Tibial nerve (tissue), 4 donors: ENCODE measurements at regions not wholly inside any gene's neighbourhood (a gene's known extent, or its start where the extent isn't known, plus 50 kb on each side); places are given as distances from the start of the nearest gene placed in this dataset.
A peak's percentile ranks its signal among the peaks of the same experiment; 100 is the strongest.

Experiments used
- DNase-seq, 2 donors: peaks; one replicate each; pipeline ENCODE4 v3.0.0-alpha.2; 2019; ENCODE audit warnings: low spot score in 2 of 2
- H3K27ac ChIP-seq, 4 donors: fragments of 200-600 bp; sonication (generic) in 3 of 4; one replicate each; pipeline ENCODE4 v1.5.1; 2017 to 2019; ENCODE audit warnings: mild to moderate bottlenecking in 1 of 4
- H3K27me3 ChIP-seq, 2 donors: fragments of 200-600 bp; sonication (generic) in 1 of 2; one replicate each; pipeline versions ENCODE4 v1.5.1 to v1.6.0; 2017 to 2019
- H3K36me3 ChIP-seq, 3 donors: fragments of 200-600 bp; sonication (generic); one replicate each; pipeline ENCODE4 v1.5.1; 2018 to 2019
- H3K4me1 ChIP-seq, 4 donors: fragments of 200-600 bp; sonication (generic) in 3 of 4; one replicate each; pipeline ENCODE4 v1.5.1; 2017 to 2019
- H3K4me3 ChIP-seq, 4 donors: fragments of 200-600 bp; sonication (generic) in 3 of 4; one replicate each; pipeline ENCODE4 v1.5.1; 2017 to 2019; ENCODE audit warnings: mild to moderate bottlenecking in 1 of 4, moderate library complexity in 1 of 4
- H3K9me3 ChIP-seq, 4 donors: fragments of 200-600 bp; sonication (generic) in 3 of 4; one replicate each; pipeline ENCODE4 v1.5.1; 2017 to 2019
- CTCF ChIP-seq, 5 experiments: fragments of 200-600 bp in 3 of 5; fragments of 450-650 bp in 2 of 5; sonication (generic) in 3 of 5; IDR thresholded peaks; one replicate each; pipeline ENCODE4 v1.5.1; 2016 to 2019; ENCODE audit warnings: antibody characterized with exemption in 5 of 5, mild to moderate bottlenecking in 3 of 5, moderate library complexity in 2 of 5
- EP300 ChIP-seq, 2 donors: sonication (generic); formaldehyde crosslinking; IDR thresholded peaks; one replicate each; pipeline ENCODE4 v1.6.1; 2017; ENCODE audit warnings: antibody characterized with exemption in 2 of 2, mild to moderate bottlenecking in 1 of 2
- POLR2A ChIP-seq, 2 donors: fragments of 450-650 bp; IDR thresholded peaks; one replicate each; pipeline ENCODE4 v1.6.1; 2017; ENCODE audit warnings: antibody characterized with exemption in 2 of 2, mild to moderate bottlenecking in 2 of 2, moderate library complexity in 2 of 2
- WGBS, 2 donors: methylation state at CpG; one replicate each; pipeline ENCODE4 v1.1.5; 2018; 5-methylcytosine and 5-hydroxymethylcytosine counted together

DNA sequence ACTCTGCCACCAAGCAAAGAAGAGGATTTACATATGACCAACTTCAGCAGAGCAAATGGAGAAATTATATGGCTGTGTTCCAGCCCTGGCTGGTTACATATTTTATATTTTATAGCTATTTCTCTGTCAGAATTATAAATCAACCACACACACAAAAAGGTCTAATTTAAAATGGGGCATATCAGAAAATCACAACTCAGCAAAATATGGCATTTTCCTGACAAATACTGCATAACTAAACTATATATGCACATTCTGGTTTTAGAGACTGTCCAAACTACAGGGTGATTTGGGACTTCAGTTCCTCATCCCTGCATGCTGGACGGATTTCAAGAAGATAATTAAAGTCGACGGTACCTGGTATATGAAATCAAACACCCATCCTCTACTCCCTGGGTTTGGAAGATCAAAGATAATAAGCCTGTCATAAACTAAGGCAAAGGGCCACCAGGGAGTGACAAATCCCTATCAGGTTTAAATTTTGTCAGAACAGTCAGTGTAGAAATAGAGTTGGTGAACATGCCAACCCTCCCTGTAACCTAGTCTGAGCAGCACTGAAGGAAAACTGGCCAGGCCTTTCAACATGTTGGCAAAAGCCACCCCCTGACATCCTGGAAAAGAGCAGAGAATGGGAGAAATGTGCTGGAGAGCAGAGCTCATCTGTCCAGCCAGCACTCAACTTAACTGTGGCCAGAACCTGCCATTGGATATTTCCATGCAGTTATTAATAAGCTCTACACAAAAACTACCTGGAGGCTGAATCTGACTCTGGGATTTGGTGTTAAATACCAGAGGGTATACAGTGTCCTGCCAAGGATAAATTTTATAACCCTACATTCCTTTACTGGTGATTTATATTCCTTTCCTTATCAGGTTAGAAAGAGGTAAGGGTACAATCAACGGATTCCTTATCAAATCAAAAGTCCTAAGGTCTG, 235.7 kb downstream of the ENC1 start:
- Histone ChIP-seq H3K4me3 (no peak overlapping the region), H3K27ac (no peak overlapping the region), H3K4me1 (peaks cover 0 to 5% (median 0%) of the 10 kb centered on the region in 4 donors), H3K9me3 (no peaks in the 10 kb centered on the region), H3K27me3 (no peaks in the 10 kb centered on the region), H3K36me3 (no peaks in the 10 kb centered on the region)
- TF ChIP-seq CTCF (IDR thresholded peaks at IDR 0.05), result no peak
- peak in 1 of 2 donors; percentile 18 for DNase-seq
- WGBS, 2 donors, result 91 to 92% methylated on average over 4 of the region's 4 CpGs

- 85 to 88% methylated on average over 2 of the region's 2 CpGs for WGBS, 2 donors
Measured at GRCh38 chr5:74403771-74404170, 236.8 kb downstream of the ENC1 start.

GRCh38 chr5:74402553-74402952, 238.0 kb downstream of the ENC1 start:
- Histone ChIP-seq H3K4me1 (no peaks in the 10 kb centered on the region), H3K27me3 (no peaks in the 10 kb centered on the region), H3K9me3 (no peaks in the 10 kb centered on the region), H3K36me3 (no peaks in the 10 kb centered on the region), H3K4me3 (no peak overlapping the region), H3K27ac (peak overlapping the region in 1 of 4 donors; percentile 25)
- 43 to 51% methylated on average over 4 of the region's 4 CpGs for WGBS, 2 donors
- TF ChIP-seq EP300 (IDR thresholded peaks at IDR 0.05) (no peak), POLR2A (IDR thresholded peaks at IDR 0.05) (no peak), CTCF (IDR thresholded peaks at IDR 0.05) (no peak)
- DNase-seq, result no peak

More at GRCh38 chr5:74403771-74404170, 236.8 kb downstream of the ENC1 start:
- no peak for TF ChIP-seq CTCF (IDR thresholded peaks at IDR 0.05)
- TF ChIP-seq POLR2A (IDR thresholded peaks at IDR 0.05), result no peak
- no peak for TF ChIP-seq EP300 (IDR thresholded peaks at IDR 0.05)
- Histone ChIP-seq H3K4me1 (peaks cover 0 to 5% (median 0%) of the 10 kb centered on the region in 4 donors), H3K36me3 (no peaks in the 10 kb centered on the region), H3K4me3 (no peak overlapping the region), H3K27ac (no peak overlapping the region), H3K27me3 (no peaks in the 10 kb centered on the region), H3K9me3 (no peaks in the 10 kb centered on the region)
- no peak for DNase-seq

DNA sequence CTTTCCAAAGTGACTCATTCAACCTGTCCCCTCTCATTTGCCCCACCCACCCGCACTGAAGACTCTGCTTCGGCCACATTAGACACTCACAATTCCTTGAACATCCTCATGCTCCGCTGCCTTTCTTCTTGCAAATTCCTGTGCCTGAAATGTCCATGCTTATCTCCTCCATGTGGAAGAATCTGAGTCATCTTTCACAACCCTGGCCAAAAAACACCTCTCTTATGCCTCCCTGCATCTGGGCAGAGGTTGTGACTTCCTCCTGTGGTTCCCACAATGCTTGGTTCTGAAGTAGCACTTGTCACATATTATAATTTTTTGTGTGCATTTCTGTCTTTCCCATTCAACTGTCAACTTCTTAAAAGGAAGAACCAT, 238.6 kb downstream of the ENC1 start:
- Histone ChIP-seq H3K9me3 (no peaks in the 10 kb centered on the region), H3K4me1 (no peaks in the 10 kb centered on the region), H3K27ac (no peak overlapping the region), H3K36me3 (no peaks in the 10 kb centered on the region), H3K4me3 (no peak overlapping the region), H3K27me3 (no peaks in the 10 kb centered on the region)
- 91 to 98% methylated on average over 3 of the region's 3 CpGs for WGBS, 2 donors
- no peak for TF ChIP-seq EP300 (IDR thresholded peaks at IDR 0.05)
- TF ChIP-seq POLR2A (IDR thresholded peaks at IDR 0.05), result no peak
- TF ChIP-seq CTCF (IDR thresholded peaks at IDR 0.05), result no peak
- DNase-seq, result no peak

DNA sequence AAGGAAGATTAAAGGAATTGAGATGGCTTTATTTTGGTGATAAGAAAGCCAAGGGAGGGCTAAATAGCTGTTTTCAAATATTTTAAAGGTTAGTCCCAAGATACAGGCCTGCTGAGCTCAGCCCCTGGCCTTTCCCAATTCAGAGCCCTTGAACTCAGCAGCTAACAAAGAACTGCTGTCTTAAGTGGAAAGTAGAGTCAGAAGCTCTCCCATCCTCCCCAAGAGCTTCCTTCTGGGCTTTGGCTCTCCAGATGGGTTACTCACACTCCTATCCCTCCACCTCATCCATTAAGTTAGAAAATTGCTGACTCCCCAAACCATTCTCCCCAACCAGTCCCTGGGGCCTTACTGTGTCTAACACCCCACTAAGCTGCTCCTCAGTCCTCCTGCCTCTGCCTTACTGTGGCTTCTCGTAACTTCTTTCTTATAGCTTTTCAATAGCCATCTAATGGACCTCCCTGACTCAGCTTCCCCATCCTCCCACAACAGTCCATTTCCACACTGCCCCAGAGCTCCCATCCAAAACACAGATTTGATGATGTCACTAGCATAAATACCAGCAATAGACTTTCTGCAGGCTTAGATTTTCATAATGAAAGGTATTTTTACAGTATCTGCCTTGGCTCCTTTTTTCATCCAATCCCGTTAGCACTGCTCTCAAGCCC, 239.1 kb downstream of the ENC1 start:
- 81 to 86% methylated on average over 2 of the region's 2 CpGs for WGBS, 2 donors

More for the DNA sequence above, 239.1 kb downstream of the ENC1 start:
- Histone ChIP-seq H3K36me3 (no peaks in the 10 kb centered on the region), H3K27ac (no peak overlapping the region), H3K27me3 (no peaks in the 10 kb centered on the region), H3K4me3 (no peak overlapping the region), H3K4me1 (no peaks in the 10 kb centered on the region), H3K9me3 (no peaks in the 10 kb centered on the region)
- TF ChIP-seq EP300 (IDR thresholded peaks at IDR 0.05), result no peak
- TF ChIP-seq POLR2A (IDR thresholded peaks at IDR 0.05), result no peak
- no peak for TF ChIP-seq CTCF (IDR thresholded peaks at IDR 0.05)
- DNase-seq, result no peak
